T47D (cell line): ENCODE measurements at regions not wholly inside any gene's neighbourhood (a gene's known extent, or its start where the extent isn't known, plus 50 kb on each side); places are given as distances from the start of the nearest gene placed in this dataset.
"Not testable (repeated sequence)": the region's sequence is repeated elsewhere in the genome, so short reads cannot be mapped to it uniquely, and the experiment has no call there.

Experiments
- DNase-seq, 2 experiments: peaks; one replicate each; pipeline versions ENCODE4 v3.0.0 to v3.0.0-alpha.2; 2011 to 2012; ENCODE audit warnings: low read depth in 1 of 2, low spot score in 1 of 2
- JUND ChIP-seq: IDR thresholded peaks from 2 replicates; pipeline ENCODE4 v1.6.1; 2012; ENCODE audit warnings: low read depth
- in situ Hi-C: cut with HindIII; loops from 2 replicates; pipeline ENCODE4 v1.10.0; 2016; ENCODE audit warnings: low sequenced_read_pairs, low pct_unique_long_range_greater_than_20kb

DNA sequence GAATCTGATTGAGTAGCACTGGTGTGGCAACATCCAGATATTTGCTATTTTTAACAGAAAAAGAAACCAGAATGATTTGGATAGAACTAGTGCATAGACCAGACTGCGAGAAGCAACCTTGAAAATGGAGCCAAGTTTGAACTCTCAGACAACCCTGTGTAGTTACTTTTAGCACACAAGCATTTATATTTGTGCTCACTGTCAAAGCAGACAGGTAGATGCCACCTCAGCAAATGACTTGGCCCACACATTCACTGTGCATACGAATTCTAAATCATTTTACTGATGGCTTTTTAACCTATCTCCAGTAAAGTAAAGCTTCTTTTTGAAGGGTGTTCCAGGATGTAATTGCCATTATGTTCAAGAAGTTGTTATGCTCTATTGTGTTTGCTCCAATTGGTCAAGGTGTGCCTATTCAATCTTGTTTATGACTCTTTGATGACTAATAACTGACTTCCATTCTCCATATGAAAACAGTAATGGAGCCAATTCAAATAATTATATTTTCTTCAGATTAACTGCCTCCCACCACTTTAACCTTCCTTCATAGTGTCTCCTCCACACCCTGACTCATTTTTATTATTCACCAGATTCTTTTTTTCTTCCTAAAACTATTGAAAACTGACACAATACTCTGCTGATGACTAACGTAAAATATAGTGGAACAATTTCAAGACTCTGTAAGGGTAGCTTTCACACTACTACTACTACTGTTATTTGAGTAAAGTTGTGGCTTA, 138.5 kb downstream of the CCER1 start:
- in situ Hi-C loops, result no loop called here
- TF ChIP-seq JUND, result no peak
- no peak for DNase-seq

DNA sequence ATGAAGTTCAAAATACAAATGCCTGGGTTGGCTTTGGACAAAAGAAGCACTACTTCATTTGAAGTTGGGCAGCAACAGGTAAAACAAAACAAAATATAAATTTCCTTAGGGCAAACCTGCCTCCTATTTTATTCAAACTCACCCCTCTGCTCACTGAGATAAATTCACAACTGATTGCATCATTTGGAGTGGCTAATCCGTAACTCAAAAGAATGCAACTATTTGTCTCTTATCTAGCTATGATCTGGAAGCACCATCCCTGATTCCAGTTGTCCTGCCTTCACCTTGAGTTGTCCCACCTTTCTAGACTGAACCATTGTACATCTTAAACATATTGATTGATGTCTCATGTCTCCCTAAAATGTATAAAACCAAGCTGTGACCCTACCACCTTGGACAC, 145.0 kb downstream of the CCER1 start:
- no peak for TF ChIP-seq JUND
- in situ Hi-C loops, result no loop called here
- DNase-seq, result no peak

DNA sequence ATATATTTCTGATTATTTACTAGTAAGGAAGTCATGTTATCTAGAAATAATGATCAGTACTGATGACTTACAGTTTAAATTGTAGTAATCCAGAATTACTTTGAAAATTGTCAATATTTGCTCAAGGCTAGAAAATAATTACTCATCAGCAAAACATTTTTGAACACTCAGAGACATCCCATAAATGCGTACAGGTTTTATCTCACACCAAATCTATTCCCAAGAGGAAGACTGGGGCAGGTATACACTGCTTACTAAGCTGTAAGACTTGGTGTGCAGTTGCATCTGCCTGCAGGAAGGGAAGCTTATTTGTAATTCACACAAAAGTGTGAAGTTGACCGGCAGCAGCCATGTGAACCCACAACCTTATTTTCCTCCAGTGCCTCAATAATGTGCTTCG, 146.4 kb downstream of the CCER1 start:
- TF ChIP-seq JUND, result no peak
- in situ Hi-C loops, result no loop called here
- peak in 1 of 2 experiments; percentile 53 for DNase-seq

DNA sequence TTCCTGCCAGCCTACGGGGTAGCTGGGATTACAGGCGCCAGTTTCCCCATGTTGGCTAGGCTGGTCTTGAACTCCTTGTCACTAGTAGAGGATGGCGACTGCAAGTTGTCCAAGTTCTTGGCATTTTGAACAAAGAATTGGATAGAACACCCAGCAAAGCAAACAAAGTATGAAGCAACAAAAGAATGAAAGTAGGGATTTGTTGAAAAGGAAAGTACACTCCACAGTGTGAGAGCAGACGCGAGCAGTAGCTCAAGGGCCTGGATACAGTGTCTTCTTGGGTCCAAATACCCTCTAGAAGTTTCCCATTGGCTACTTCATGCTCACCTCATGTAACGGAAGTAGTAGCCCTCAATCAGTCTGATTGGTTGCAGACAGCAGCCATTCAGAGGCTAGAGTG, 152.2 kb downstream of the CCER1 start:
- no peak for DNase-seq
- TF ChIP-seq JUND, result no peak
- in situ Hi-C loops, result no loop called here

DNA sequence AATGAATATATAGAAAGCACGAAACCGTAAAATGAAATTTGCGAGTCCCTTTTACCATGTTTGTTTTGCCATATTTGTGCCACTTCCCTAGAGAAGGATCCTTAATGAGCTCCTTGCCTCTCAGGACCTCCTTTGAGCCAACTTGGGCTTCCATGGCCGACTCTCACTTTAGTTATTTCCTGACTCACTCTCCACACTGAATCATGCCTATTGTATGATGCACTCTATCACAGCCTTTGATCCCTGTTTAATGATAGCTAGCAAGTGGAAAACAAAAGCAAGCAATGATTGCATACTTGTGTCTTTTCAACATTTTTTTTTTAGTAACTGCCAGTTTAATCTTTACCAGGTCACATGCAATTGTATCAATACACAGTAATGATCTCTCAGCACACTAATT, 153.2 kb downstream of the CCER1 start:
- TF ChIP-seq JUND, result no peak
- in situ Hi-C loops, result no loop called here
- no peak for DNase-seq

GRCh38 chr12:90794212-90794611, 160.8 kb downstream of the CCER1 start:
- in situ Hi-C loops, result no loop called here
- TF ChIP-seq JUND, result no peak
- no peak for DNase-seq

DNA sequence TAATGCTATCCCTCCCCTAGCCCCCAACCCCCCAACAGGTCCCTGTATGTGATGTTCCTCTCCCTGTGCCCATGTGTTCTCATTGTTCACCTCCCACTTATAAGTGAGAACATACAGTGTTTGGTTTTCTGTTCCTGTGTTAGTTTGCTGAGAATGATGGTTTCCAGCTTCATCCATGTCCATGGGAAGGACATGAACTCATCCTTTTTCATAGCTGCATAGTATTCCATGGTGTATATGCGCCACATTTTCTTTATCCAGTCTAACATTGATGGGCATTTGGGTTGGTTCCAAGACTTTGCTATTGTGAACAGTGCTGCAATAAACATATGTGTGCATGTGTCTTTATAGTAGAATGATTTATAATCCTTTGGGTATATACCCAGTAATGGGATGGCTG, 162.3 kb downstream of the CCER1 start:
- in situ Hi-C loops, DNase-seq: not testable (repeated sequence)

GRCh38 chr12:90791445-90791844, 163.5 kb downstream of the CCER1 start:
- no peak for DNase-seq
- TF ChIP-seq JUND, result no peak
- in situ Hi-C loops, result no loop called here

DNA sequence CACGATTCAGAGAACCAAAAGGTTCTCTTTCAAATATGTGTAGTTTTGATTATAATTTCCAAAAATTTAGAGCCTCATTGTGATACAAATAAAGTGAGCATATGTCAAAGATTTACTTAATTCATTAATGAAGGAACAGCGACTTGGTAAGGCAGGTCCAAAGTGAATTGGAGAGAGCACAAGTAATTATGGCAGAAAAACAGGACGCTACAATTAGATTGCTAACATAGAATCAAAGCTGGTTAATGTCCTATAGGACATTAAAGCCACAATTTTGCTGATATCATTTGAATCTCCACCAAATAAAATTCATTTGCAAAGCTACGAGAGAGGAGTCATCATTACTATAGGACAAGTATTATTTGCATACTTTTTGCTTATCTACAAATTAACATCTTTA, 164.2 kb downstream of the CCER1 start:
- no peak for DNase-seq
- in situ Hi-C loops, result no loop called here
- no peak for TF ChIP-seq JUND

GRCh38 chr12:90773491-90773890, 181.5 kb downstream of the CCER1 start:
- no peak for TF ChIP-seq JUND
- in situ Hi-C loops, result no loop called here
- no peak for DNase-seq

GRCh38 chr12:90770861-90771260, 184.1 kb downstream of the CCER1 start:
- DNase-seq, result no peak
- in situ Hi-C loops, result no loop called here
- TF ChIP-seq JUND, result no peak

DNA sequence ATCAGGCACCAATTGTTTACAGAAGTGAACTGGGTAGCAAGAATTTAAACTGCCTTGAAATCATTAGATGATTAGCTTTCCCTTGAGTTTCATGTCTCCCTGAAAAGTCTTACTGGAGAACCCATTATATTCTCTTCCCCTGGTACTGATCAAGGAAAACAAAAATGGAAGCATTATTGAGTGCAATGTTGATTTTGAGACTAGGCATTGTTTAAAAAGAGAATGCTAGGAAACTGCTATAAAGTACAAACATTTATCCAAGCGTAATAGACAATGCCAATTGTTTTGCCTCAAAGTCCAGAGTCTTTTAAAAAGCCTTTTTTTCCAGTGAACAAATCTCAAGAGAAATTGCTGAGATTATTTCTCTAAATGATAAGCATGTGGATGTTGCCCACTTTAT, 197.0 kb downstream of the CCER1 start:
- TF ChIP-seq JUND, result no peak
- in situ Hi-C loops, result no loop called here
- no peak for DNase-seq

- no peak for DNase-seq
- in situ Hi-C loops, result no loop called here
- no peak for TF ChIP-seq JUND
These were observed 209.8 kb downstream of the CCER1 start for GRCh38 chr12:90745211-90745610.

GRCh38 chr12:90741611-90742010, 213.4 kb downstream of the CCER1 start:
- no peak for DNase-seq
- in situ Hi-C loops, result no loop called here
- TF ChIP-seq JUND, result no peak
